KMS-11 (cell line): ENCODE measurements at regions not wholly inside any gene's neighbourhood (a gene's known extent, or its start where the extent isn't known, plus 50 kb on each side); places are given as distances from the start of the nearest gene placed in this dataset.

ENCODE experiments used
- H2AFZ ChIP-seq: fragments of 200-600 bp; sonication (generic); 2 replicates; pipeline ENCODE4 v1.6.1; 2016; ENCODE audit warnings: antibody characterized with exemption, mixed run types, low read depth
- H3K27ac ChIP-seq: fragments of 200-600 bp; sonication (generic); 2 replicates; pipeline ENCODE4 v1.6.1; 2016; ENCODE audit warnings: mild to moderate bottlenecking, mixed run types
- H3K27me3 ChIP-seq: fragments of 200-600 bp; sonication (generic); 2 replicates; pipeline ENCODE4 v1.6.1; 2017; ENCODE audit warnings: mild to moderate bottlenecking, low read depth, mixed run types, moderate library complexity; ENCODE audit not compliant: insufficient read depth
- H3K36me3 ChIP-seq: fragments of 200-600 bp; sonication (generic); 2 replicates; pipeline ENCODE4 v1.6.1; 2017; ENCODE audit warnings: mild to moderate bottlenecking, mixed run types; ENCODE audit not compliant: insufficient read depth
- H3K4me1 ChIP-seq: fragments of 200-600 bp; sonication (generic); 2 replicates; pipeline ENCODE4 v1.6.1; 2016; ENCODE audit warnings: mild to moderate bottlenecking, low read depth, mixed run types; ENCODE audit not compliant: poor library complexity, severe bottlenecking
- H3K4me2 ChIP-seq: fragments of 200-600 bp; sonication (generic); 2 replicates; pipeline ENCODE4 v1.7.0; 2016; ENCODE audit warnings: mild to moderate bottlenecking, mixed run types
- H3K4me3 ChIP-seq: fragments of 200-600 bp; sonication (generic); IDR thresholded peaks from 2 replicates; pipeline ENCODE4 v1.6.1; 2017; ENCODE audit warnings: low read depth, low read length, mixed read lengths; ENCODE audit not compliant: insufficient read depth
- H3K79me2 ChIP-seq: fragments of 200-600 bp; sonication (generic); 2 replicates; pipeline ENCODE4 v1.6.1; 2016; ENCODE audit warnings: low read depth, mixed run types; ENCODE audit not compliant: insufficient read depth
- H3K9ac ChIP-seq: fragments of 200-600 bp; sonication (generic); 2 replicates; pipeline ENCODE4 v1.6.1; 2016; ENCODE audit warnings: mild to moderate bottlenecking, mixed run types
- H4K20me1 ChIP-seq: fragments of 200-600 bp; sonication (generic); 2 replicates; pipeline ENCODE4 v1.6.1; 2016; ENCODE audit warnings: mild to moderate bottlenecking, mixed run types; ENCODE audit not compliant: insufficient read depth
- TF ChIP-seq, protein P1 (sequence below): fragments of 200-600 bp; sonication (generic); conservative IDR thresholded peaks from 2 replicates; pipeline ENCODE4 v1.6.1; 2017; ENCODE audit warnings: low read depth, mild to moderate bottlenecking, antibody characterized with exemption, low read length, moderate library complexity, mixed read lengths

DNA sequence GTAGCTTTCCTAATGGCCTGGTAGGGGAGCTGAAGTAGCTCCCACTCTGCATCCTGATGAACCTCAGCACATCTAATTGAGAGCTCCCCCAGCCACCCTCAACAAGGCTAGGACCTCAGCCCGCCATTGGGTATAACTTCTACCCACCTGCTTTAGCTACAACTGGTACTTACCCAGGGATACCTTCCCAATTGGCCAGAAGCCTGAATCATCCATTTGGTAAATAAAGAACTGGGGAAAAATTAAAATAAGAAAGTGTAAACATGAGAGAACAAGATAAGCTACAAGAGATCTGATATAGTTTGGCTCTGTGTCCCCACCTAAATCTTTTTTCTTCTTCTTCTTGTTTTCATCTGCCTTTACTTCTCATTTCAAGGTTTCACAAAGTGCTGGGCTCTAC lies 372.0 kb downstream of the CMPK2 start:
- TF ChIP-seq, protein P1, sequence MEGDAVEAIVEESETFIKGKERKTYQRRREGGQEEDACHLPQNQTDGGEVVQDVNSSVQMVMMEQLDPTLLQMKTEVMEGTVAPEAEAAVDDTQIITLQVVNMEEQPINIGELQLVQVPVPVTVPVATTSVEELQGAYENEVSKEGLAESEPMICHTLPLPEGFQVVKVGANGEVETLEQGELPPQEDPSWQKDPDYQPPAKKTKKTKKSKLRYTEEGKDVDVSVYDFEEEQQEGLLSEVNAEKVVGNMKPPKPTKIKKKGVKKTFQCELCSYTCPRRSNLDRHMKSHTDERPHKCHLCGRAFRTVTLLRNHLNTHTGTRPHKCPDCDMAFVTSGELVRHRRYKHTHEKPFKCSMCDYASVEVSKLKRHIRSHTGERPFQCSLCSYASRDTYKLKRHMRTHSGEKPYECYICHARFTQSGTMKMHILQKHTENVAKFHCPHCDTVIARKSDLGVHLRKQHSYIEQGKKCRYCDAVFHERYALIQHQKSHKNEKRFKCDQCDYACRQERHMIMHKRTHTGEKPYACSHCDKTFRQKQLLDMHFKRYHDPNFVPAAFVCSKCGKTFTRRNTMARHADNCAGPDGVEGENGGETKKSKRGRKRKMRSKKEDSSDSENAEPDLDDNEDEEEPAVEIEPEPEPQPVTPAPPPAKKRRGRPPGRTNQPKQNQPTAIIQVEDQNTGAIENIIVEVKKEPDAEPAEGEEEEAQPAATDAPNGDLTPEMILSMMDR = no peak
- H3K4me3 ChIP-seq = no peak overlapping the region
- H4K20me1 ChIP-seq = no peaks in the 10 kb centered on the region
- H3K27me3 ChIP-seq = no peaks in the 10 kb centered on the region
- H3K79me2 ChIP-seq = no peaks in the 10 kb centered on the region
- no peak overlapping the region for H2AFZ ChIP-seq
- H3K9ac ChIP-seq = no peak overlapping the region
- no peak overlapping the region for H3K4me2 ChIP-seq
- no peak overlapping the region for H3K27ac ChIP-seq
- H3K4me1 ChIP-seq = no peaks in the 10 kb centered on the region
- no peaks in the 10 kb centered on the region for H3K36me3 ChIP-seq

DNA sequence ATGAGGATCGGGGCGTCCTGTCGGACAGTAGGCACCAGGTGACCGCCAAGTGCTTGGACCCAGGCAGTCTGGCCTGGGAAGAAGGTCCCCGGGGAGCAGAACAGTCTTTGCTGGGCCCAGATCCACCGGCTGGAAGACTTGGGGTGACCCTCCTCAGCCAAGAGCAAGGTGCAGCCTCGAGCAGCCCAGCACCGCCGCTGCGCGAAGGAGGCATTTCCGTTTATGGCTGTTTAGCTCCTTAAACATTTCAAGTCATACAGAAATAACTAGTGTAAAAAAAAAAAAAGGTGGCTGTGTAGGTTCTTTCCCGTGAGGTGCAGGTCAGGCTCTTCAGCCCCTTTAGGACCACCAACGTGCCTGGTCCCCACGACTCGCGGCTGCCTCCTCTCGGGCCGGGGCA lies 370.2 kb downstream of the CMPK2 start:
- Histone ChIP-seq H3K9ac (no peak overlapping the region), H3K79me2 (no peaks in the 10 kb centered on the region), H3K27ac (no peak overlapping the region), H3K27me3 (no peaks in the 10 kb centered on the region), H4K20me1 (no peaks in the 10 kb centered on the region), H3K4me3 (no peak overlapping the region), H3K4me2 (no peak overlapping the region), H3K4me1 (no peaks in the 10 kb centered on the region), H3K36me3 (no peaks in the 10 kb centered on the region), H2AFZ (no peak overlapping the region)
- TF ChIP-seq, protein P1 = no peak

DNA sequence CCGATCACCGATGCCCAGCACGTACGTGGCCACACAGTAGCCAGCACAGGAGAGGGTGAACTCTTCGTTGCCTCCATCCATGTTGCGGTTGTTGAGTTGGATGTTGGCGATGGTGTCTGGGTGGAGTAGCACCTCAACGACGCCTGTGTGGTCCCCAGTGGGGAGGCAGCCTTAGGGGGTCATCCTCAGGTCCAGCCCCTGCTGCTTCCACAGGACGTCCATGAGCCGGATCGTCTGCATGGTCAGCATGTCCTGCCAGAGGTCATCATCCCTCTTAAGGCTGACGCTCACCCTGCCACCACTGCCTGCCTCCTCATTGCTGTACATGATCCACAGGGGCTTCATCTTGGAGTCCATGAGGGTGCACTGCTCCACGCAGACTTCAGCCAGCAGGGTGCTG lies 369.3 kb downstream of the CMPK2 start:
- no peaks in the 10 kb centered on the region for H3K4me1 ChIP-seq
- no peak overlapping the region for H3K9ac ChIP-seq
- H3K36me3 ChIP-seq = no peaks in the 10 kb centered on the region
- TF ChIP-seq, protein P1 = no peak
- H3K4me3 ChIP-seq = no peak overlapping the region
- H3K27ac ChIP-seq = no peak overlapping the region
- no peak overlapping the region for H2AFZ ChIP-seq
- no peaks in the 10 kb centered on the region for H3K27me3 ChIP-seq
- H3K79me2 ChIP-seq = no peaks in the 10 kb centered on the region
- H3K4me2 ChIP-seq = no peak overlapping the region
- no peaks in the 10 kb centered on the region for H4K20me1 ChIP-seq

DNA sequence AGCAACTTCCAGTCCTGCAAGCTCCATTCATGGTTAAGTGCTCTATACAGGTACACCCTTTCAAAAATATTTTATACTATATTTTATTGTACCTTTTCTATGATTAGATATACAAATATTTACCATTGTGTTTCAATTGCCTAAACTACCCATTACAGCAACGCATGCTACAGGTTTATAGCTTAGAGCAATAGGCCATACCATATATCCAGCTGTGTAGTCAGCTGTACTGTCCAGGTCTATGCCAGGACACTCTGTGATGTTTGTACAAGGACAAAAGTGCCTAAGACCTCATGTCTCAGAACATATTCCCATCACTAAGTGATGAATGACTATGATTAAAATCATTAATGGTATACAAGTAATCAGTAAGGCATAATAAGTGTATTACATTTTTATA lies 368.7 kb downstream of the CMPK2 start:
- Histone ChIP-seq H3K9ac (no peak overlapping the region), H3K27ac (no peak overlapping the region), H3K36me3 (no peaks in the 10 kb centered on the region), H3K4me2 (no peak overlapping the region), H3K79me2 (no peaks in the 10 kb centered on the region), H2AFZ (no peak overlapping the region), H4K20me1 (no peaks in the 10 kb centered on the region), H3K27me3 (no peaks in the 10 kb centered on the region), H3K4me3 (no peak overlapping the region), H3K4me1 (no peaks in the 10 kb centered on the region)
- TF ChIP-seq, protein P1 = no peak

DNA sequence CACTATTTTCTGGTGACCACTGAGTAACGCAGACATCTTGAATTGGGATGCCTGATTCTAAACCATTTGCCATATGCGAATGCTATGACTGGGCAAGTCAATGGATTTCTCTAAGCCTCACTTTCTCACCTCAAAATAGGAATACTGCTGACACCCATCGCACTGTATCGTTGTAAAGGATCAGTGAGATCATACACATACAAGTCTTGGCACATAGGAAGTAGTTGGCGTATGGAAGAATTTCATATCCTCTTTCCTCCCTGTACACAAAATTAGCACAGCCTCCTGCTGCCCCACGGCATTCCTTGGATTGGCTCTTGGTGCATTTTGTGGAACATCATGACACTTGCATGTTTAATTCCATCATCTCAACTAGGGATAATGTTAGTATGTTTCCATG lies 366.9 kb downstream of the CMPK2 start:
- H3K4me2 ChIP-seq = no peak overlapping the region
- H3K79me2 ChIP-seq = no peaks in the 10 kb centered on the region
- TF ChIP-seq, protein P1 = no peak
- no peak overlapping the region for H3K4me3 ChIP-seq
- no peak overlapping the region for H3K9ac ChIP-seq
- no peak overlapping the region for H3K27ac ChIP-seq
- no peaks in the 10 kb centered on the region for H4K20me1 ChIP-seq
- H3K27me3 ChIP-seq = no peaks in the 10 kb centered on the region
- no peaks in the 10 kb centered on the region for H3K4me1 ChIP-seq
- H3K36me3 ChIP-seq = no peaks in the 10 kb centered on the region
- H2AFZ ChIP-seq = no peak overlapping the region
